ENCODE measurements at regions not wholly inside any gene's neighbourhood (a gene's known extent, or its start where the extent isn't known, plus 50 kb on each side); places are given as distances from the start of the nearest gene placed in this dataset.

DNA sequence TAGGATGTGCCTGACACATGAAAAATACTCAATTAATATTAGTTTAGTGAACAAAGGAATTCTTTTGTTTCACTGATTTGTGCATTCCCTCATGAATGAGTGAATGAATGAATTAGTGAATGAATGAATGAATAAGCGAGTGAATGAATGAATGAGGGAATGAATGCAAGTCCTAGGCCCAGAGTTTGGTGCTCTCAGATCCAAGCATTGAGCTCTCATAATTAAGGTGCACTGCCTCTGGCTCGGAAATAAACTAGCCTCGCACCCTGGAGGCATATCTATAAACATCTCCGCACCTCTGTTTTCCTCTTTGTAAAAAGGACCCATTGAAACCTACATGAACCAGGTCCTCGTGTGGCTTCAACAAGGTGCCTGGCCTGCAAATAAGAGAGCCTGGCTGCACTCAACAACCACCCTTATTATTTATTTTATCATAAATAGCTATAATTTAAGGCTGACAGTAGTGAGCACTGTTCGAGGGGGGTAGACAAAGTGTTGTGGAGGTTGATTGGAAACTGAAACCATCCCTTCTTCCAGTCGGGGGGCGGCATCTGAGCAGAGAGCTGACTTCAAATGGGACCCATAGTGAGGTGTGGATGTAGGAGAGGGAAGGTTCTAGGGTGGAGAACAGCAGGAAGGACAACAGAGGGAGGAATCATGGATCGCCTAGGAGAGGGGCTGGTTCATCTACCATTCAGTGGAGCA, 316.8 kb downstream of the BCL11B start:
- intact Hi-C loops (cut with micrococcal nuclease), result no loop called here

DNA sequence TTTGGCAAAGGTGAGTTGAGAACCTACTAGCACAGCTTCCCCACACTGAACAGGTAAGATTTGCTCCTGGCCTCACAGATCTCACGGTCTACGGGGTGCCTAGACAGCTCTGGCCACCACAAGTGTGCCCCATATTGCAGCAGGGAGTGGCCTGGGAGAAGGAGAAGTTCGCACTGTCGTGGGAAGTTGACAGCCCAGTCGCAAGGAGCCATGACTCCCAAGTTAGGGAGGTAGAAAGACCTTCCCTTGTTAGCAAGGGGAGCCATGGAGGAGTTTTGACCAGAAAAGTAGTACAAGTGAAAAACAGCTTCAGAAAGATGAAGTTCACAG, 316.3 kb downstream of the BCL11B start:
- intact Hi-C loops (cut with micrococcal nuclease), result no loop called here

DNA sequence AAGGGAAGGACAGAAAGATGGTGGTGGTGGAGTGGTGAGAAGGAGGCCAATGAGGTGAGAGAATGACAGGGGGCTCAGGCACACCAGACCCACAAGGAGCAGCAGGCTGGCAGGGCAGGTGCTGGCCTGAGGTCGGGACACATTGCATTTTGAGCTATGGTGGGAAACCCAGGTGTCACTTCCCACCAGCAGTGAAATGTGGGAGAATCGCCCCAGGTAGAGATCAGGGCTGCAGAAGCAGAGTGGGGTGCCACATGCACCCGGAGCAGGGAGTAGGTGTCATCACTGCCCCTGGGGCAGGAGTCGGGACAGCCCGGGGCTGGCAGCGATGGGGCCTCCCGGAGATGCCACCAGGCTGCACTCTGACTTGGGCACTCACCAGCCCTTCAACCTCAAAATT, 315.8 kb downstream of the BCL11B start:
- intact Hi-C loops (cut with micrococcal nuclease), result no loop called here

DNA sequence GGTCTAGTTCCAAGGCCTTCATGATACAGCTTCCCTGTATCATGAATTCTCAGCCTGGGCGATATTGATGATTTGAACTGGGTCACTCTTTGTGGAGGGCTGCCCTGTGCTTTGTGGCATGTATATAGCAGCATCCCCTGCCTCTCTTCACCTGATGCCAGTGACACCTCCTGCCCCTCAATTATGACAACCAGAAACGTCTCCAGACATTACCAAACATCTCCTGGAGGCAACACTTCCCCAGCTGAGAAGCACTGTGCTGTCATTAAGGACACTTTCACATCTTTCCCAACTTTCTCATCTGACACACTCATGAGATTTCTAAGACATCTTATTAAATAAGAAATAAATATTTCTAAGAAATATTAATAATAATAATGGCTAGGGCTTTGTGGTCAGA, 315.3 kb downstream of the BCL11B start:
- intact Hi-C loops (cut with micrococcal nuclease), result no loop called here

DNA sequence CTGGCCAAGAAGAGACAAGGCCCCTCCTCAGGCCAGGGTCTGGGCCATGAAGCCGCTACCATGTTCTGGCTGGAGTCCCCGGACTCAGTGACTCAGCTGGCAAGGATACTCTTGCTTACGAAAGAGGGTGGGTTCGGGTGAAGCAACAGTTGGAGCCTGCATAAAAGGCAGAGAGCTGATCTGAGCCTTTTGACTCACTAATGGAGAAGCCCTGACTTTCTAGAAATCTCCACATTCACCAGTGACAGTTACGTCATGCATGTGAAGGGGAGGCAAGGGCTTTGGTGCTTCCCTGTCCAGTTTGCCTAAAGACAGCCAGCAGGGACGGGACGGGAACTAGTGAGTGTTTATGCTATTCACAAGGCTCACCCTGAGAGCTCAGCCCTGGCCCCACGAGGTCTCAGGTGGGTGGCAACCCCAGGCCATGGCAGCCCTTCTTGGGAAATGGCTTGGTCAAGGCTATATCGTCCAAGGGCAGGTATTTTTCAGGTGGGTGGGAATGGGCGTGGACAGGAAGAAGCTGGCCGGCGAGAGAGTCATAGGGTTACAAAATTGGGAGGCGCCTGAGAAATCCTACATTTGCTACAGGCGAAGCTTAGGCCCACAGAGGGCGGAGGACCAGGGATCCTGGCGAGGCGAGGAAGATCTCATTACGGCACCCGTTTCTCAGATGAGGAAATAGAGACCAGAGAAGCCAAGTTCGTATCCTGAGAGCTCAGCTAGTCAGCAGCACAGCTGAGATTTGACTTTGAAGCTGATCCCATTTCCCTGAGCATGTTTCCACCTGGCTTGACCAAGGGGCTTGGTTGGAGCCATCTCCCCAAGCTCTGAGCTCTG, 314.6 kb downstream of the BCL11B start:
- intact Hi-C loops (cut with micrococcal nuclease), result no loop called here

DNA sequence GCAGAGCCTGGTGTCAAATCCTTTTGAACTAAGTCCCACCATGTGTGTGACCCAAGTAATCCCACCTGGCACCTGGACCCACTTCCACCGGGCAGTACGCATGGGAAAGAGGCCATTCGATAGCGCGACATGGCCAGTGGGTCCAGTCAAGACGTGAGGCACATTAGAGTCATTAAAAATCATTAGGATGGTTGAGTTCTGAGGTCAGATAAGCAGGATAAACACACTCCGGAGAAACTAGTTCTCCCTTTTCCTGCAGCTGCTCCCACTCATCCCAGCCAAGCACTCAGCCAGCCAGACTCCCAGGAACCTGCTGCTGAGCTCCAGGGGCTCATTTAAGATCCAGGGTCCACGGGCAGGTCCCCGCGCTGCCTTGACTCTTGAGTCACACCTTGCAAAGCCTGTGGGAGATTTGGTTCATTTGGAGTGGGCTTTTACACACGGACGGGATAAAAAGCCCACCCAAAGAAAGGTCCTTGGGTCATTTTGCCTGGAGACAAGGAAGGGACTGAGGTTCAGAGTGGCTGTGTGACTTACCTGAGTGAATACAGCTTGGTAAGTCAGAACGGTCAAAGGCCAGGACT, 313.9 kb downstream of the BCL11B start:
- intact Hi-C loops (cut with micrococcal nuclease), result no loop called here

DNA sequence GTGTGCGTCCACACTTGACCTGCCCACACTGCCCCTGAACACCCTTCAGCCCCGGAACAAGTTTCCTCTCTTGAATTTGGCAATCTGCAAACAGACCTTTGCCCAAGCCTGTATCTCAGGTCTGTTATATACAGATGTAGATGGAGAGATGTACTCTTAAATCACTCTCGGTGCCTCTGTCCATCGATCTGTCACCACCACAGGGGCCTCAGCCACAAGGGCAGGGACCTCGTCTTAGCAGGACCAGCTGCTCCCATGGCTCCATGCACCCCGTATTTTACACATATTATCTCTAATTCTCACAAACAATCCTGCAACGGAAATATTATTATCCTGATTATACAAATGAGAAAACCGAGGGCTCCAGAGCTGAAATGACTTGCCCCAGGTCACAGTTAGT, 313.4 kb downstream of the BCL11B start:
- intact Hi-C loops (cut with micrococcal nuclease), result no loop called here

DNA sequence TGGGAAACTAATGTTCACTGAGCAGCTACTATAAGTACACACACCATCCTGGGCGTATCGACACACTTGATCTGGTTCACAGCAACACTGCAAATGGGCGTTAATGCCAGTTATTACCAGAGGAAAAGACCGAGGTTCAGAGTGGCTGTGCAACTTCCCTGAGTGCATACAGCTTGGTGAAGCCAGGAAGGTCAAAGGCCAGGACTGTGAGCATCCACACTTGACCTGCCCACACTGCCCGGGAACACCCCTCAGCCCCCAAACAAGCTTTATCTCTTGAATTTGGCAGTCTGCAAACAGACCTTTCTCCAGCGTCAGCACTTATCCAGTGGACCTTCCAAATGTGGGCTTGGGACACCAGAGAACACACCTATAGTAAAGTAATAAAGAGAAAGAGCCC, 312.6 kb downstream of the BCL11B start:
- intact Hi-C loops (cut with micrococcal nuclease), result no loop called here

DNA sequence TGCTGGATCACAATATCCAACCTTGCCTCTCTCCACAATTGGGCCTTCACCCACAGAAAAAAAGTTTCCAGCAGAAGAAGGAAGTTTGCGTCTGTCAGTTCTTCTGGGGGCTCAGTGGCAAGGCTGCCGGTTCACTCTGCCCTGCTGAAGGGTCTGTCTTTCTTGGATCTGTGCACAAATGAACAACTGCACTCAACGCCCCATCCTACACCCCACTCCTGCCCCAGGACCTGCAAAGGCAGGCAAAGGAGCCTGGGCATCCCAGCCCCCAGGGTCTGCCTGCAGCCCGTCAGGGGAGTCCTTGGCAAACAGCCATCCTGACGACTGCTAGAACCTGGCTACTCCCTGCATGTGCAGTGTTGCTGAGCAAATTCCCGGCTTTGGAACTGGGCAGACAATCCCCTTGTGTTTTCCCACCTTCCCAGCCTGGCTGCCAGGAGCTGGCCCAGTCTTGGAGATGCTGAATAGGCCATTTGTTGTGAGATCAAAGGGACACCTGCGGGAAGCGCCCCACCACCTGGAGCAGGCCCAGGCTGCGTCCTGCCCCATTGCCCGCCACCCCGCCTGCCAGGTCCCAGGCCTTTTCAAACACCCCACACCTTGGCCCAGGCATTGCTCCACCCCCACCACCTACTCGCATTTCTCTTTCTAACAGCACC, 311.9 kb downstream of the BCL11B start:
- intact Hi-C loops (cut with micrococcal nuclease), result no loop called here

DNA sequence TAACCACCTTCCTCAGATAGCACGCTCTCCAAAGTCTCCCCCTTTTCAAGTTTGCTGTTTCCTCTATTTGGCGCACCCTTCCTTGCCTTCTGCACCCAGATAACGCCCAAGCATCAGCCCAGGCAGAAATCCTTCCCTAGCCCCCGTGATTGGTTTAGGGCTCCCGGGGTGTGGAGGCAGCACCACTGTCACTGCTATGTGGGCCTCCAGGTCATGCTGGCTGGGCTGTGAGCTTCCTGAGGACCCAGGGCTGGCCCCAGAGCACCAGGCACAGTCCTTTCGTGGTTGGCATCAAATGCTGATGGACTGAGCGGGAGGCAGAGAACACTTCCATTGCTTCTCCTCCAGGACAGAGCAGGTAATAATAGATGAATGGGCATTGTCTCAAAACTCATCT, 311.4 kb downstream of the BCL11B start:
- intact Hi-C loops (cut with micrococcal nuclease), result no loop called here

DNA sequence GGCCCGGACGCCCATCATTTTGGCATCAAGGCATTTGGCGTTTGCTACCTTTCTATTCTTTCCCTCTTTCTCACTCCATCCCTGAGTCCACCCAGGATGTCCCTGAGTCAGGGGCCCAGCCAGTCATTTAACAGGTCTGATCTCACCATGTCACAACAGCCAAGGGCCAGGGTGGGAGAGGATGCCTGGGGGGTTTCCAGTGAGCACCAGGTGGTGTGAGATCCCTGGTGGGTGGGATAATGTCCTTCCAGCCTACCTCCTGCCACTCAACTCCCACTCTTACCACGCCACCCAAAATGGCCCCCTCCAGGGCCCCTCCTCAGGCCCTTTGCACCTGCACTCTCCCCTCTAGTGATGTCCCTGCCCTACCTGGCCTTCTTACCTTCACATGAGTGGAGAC, 310.8 kb downstream of the BCL11B start:
- intact Hi-C loops (cut with micrococcal nuclease), result no loop called here

DNA sequence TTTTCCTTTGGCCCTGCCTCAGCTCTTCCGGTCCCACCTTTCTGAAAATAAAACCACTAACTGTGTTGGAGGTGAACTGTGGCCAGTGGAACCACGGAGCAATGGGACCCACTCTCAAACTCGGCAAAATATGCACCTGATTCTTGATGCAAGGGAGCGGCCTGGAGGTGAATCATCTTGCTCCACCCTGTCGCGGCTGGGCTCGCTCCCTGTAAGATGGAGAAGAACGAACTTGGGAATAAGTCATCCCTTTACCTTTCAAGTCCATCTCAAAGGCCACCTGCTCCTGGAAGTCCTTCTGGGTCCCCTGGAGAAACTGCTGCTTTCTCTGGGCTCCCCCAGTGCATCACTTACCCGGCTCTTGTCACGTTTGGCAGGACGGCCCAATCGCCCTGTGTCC, 309.9 kb downstream of the BCL11B start:
- intact Hi-C loops (cut with micrococcal nuclease), result no loop called here

DNA sequence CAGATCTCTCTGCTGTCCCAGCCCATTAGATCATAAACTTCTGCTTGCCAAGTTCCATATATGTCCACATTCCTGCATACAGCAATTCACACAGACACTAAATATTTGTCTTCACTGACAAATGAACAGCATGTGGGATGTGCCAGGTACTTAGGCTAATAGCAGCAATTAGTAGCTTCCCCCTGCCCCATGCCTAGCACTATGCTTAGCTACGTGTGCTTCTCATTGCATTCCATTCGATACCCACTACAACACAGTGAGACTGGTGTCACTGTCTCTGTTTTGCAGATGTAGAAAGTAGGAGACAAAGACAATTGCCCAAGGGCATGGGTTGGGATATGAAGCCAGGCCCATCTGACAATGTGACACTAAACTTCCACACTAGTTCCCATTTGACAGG, 308.4 kb downstream of the BCL11B start:
- intact Hi-C loops (cut with micrococcal nuclease), result no loop called here

DNA sequence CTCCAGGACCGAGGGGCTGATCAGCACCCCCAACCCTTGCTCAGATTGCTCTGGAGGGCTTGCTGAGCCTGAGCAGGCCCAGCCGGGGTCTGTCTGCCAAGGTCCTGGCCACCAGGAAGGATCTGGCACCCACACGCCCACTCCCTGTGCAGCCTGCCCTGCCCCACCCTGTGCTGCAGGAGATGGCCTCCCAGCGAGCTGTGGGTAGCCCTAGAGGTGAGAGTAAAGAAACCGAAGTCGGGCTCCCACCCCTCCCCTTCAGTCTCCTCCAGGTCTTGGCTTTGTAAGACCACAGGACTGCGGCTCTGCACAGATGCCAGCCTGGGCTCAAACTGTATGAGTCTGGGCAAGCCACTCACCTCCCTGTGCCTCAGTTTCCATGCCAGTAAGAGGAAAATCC, 307.8 kb downstream of the BCL11B start:
- intact Hi-C loops (cut with micrococcal nuclease), result no loop called here

DNA sequence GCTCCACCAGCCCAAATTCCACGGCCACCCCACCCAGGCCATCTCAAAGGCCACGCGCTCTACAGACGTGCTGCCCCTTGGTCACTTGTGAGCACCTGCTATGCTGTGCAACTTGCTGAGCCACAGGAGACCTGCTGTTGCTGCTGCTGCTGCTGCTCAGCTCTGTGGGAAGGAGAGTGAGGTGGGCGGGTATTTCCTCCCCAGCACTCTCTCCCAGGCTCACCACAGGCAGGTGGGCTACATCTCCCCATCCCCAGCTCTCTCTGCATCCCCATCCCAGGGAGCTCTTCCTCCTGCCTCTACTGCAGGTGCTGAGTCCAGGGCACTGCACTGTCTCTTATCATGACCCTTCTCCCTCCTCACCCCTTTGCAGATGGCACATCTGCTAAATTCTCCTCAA, 306.9 kb downstream of the BCL11B start:
- intact Hi-C loops (cut with micrococcal nuclease), result no loop called here

DNA sequence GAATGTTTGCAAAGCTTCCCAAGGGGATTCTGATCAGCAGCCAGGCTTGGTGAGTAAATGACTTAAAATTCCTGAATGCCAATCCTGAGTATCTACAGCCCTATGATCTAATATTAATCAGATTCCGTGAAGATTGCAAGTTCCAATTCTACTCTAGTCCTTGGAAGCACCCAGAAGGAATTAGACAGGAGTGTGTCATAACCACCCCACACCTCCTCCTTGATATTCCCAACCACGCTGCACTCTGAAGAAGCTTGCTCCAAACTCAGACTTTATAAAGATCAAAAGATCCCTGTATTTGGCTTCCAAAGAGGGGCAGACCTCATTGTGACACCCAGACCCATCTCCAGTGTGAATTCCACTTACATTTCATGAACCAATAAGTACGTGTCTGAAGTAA, 306.0 kb downstream of the BCL11B start:
- intact Hi-C loops (cut with micrococcal nuclease), result no loop called here

DNA sequence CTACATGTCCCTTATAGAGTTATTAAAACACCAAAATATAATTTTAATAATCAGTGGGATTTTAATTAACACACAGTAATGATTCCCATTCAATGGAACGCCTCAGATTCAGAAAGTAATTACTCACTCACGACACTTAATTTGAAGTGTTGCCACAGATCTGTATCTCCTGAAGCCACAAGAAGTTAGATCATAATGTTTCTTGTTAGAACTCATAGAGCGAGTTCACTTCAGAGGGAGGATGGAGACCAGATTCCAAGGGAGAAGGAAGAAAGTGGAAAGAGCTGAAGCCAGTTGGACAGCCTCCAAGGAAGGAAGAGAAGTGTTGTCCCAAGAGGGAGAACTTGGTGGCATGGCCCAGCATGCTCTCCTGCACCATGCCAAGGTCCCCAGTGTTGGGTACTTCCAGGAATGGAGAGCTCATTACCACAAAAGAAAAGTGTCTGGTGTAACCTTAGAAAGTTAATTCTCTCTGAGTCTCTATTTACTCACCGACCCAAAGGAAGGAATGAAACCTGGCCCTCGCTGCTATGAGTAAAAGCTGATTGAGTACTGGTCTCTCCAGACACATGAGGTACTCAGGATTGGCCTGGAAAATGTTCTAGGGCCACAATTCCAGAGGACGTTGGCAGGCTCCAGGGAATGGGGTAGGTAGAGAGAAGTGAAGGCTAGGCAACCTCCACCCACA, 305.4 kb downstream of the BCL11B start:
- intact Hi-C loops (cut with micrococcal nuclease), result no loop called here

DNA sequence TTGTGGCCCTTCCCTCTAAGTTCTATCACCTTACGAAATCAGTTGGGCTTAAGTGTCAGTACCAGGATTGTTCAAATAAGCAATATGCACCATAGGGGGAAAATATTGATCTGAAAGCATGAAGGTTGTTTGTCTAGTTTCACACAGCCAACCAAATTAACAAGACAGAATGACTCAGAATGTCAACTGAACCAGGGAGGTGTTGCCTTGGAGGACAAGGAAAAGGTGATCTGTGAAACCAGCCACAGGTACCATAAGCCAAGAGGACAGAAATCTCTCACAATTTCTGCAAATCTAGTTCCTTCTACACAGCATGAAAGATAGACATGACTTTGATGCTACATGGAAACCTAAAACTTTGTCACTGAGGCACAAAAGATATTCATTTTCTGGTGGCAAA, 297.9 kb downstream of the BCL11B start:
- intact Hi-C loops (cut with micrococcal nuclease), result no loop called here

DNA sequence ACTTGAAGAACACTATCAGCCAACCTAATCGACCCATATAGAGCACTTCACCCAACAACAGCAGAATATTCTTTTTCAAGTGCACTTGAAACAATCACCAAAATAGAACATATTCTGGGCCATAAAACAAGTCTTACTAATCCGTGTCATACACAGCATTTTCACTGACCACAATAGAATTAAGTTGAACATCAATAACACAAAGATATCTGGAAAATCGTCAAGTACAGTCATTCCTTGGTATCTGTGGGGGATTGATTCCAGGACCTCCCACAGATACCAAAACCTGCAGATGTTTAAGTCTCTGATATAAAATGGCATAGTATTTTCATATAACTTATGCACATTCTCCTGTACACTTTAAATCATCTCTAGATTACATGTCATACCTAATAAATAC, 295.7 kb downstream of the BCL11B start:
- intact Hi-C loops (cut with micrococcal nuclease), result no loop called here

DNA sequence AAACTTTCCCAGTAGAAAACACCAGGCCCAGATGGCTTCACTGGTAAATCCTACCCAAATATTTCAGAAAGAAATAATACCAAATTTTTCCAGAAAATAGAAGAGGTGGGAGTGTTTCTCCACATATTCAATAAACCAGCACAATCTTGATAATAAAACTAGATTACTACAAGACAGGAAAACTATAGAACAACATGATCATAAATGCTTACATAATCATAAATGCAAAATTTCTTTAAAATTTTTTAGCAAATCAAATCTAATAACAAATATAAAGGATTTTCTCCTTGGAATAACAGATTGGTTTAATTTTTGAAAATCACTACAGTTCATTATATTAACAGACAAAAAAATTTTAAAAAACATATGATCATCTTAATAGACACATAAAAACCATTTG, 294.5 kb downstream of the BCL11B start:
- intact Hi-C loops (cut with micrococcal nuclease), result no loop called here

DNA sequence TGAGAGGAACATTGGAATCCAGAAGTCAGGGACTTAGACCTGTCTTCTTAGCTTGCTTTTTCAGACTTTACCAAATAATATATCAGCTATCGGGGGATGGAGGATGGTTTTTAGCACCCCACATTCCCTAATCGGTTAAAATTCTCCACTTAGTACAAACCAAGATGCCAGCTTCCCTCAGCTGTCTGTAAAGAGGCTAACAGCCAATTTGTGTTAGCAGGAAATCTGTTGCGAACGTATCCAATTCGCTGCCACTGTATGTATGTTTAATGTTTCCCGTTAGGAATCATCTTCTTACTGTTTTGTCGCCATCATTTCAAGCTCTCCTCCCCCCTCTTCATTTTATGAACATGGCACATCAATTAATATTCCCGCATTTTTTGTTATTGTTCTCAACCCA, 289.0 kb downstream of the BCL11B start:
- intact Hi-C loops (cut with micrococcal nuclease), result loop anchor here (5.0 kb wide), 2 partner anchors 284 to 1006 kb away; no protein-coding TSS in a partner anchor
